ENCODE measurements at regions not wholly inside any gene's neighbourhood (a gene's known extent, or its start where the extent isn't known, plus 50 kb on each side); places are given as distances from the start of the nearest gene placed in this dataset.

GRCh38 chr11:30106222-30107181 lies 89.7 kb upstream of the KCNA4 start:
- peak in 1 of 2 donors; percentile 21 for ATAC-seq (ENCODE audit: low FRiP score in 2 of 2)
- H3K4me1 ChIP-seq: no peaks in the 10 kb centered on the region
- no peak for DNase-seq
- peak overlapping the region in 1 of 4 donors; percentile 27 for H3K27ac ChIP-seq
- no peak overlapping the region for H3K4me3 ChIP-seq
- TF ChIP-seq CTCF (IDR thresholded peaks at IDR 0.05) (no peak), POLR2AphosphoS5 (IDR thresholded peaks at IDR 0.05) (no peak), POLR2A (IDR thresholded peaks at IDR 0.05) (no peak), EP300 (IDR thresholded peaks at IDR 0.05) (no peak)
- no peaks in the 10 kb centered on the region for H3K36me3 ChIP-seq
- H3K27me3 ChIP-seq: no peaks in the 10 kb centered on the region
- WGBS, 2 donors: 60 to 75% methylated on average over 6 of the region's 6 CpGs
- peaks cover 0 to 6% (median 0%) of the 10 kb centered on the region in 4 donors for H3K9me3 ChIP-seq

DNA sequence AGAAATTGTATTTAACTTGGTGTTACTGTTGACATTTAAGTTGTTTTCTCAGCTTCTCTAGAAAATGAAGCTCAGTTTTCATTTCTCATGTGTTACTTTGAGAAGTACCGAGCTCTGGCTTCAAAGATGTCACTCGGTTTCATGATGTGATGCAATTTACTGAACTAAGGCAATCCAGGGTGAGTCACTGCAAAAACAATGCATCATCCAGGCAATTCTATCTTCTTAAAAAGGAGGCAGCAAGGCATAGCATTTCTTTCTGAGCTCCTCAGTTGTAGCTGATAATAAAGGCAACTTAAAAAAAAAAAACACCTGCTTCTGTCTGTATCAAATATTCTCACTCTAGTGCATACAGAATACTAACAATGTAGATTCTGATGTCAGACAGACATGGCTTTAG lies 91.1 kb upstream of the KCNA4 start:
- Histone ChIP-seq H3K36me3 (no peaks in the 10 kb centered on the region), H3K4me1 (no peaks in the 10 kb centered on the region), H3K4me3 (no peak overlapping the region), H3K27me3 (no peaks in the 10 kb centered on the region), H3K9me3 (no peaks in the 10 kb centered on the region), H3K27ac (no peak overlapping the region)
- ATAC-seq (ENCODE audit: low FRiP score in 2 of 2): peak in 1 of 2 donors; percentile 78
- DNase-seq: no peak
- TF ChIP-seq POLR2AphosphoS5 (IDR thresholded peaks at IDR 0.05) (no peak), EP300 (IDR thresholded peaks at IDR 0.05) (no peak), CTCF (IDR thresholded peaks at IDR 0.05) (no peak), POLR2A (IDR thresholded peaks at IDR 0.05) (no peak)
- 73 to 79% methylated on average over 2 of the region's 2 CpGs for WGBS, 2 donors

DNA sequence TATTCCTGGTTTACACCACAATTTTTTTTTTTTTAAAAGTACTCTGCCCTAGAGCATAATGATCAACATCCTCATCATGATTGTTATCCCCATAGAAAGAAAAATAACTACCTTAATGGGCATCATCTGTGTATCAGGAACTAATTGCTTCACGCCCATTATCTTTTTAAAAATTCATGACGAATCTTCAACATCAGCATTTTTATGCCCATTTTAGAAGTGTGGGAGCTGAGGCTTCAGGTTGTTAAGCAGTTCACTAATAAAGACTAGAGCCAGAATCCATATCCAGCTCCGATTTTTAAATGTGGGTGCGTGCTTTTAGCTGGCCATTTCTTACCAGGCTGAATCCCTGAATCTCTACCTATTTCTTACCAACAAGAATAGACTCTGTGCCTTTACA lies 92.9 kb upstream of the KCNA4 start:
- TF ChIP-seq EP300 (IDR thresholded peaks at IDR 0.05): no peak
- no peak for TF ChIP-seq POLR2A (IDR thresholded peaks at IDR 0.05)
- TF ChIP-seq CTCF (IDR thresholded peaks at IDR 0.05): no peak
- no peak for TF ChIP-seq POLR2AphosphoS5 (IDR thresholded peaks at IDR 0.05)
- no peaks in the 10 kb centered on the region for H3K36me3 ChIP-seq
- WGBS, 2 donors: 94 to 97% methylated on average over 4 of the region's 4 CpGs
- ATAC-seq (ENCODE audit: low FRiP score in 2 of 2) (no peak), DNase-seq (no peak)
- peaks cover 0 to 5% (median 0%) of the 10 kb centered on the region in 4 donors for H3K4me1 ChIP-seq
- H3K9me3 ChIP-seq: no peaks in the 10 kb centered on the region
- no peak overlapping the region for H3K27ac ChIP-seq
- H3K27me3 ChIP-seq: no peaks in the 10 kb centered on the region
- H3K4me3 ChIP-seq: no peak overlapping the region

DNA sequence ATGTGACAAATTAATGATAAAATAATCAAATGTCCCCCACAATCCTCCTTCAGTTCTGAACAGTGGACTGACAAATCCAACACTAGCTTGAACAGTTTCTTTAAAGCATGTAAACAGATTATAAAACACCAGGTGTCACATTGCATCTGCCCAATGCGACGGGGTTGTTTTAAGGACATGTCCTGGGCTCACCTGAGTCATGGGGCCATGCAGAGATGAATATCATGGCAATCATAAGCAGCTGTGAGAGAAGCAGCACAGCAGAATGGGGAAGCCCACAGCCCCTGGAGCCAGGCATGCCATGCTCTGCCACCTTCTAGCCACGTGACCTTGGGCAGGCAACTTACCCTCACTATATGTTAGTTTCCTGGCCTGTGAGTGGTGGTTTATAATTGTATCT lies 93.9 kb upstream of the KCNA4 start:
- TF ChIP-seq POLR2A (IDR thresholded peaks at IDR 0.05) (no peak), POLR2AphosphoS5 (IDR thresholded peaks at IDR 0.05) (no peak), CTCF (IDR thresholded peaks at IDR 0.05) (no peak), EP300 (IDR thresholded peaks at IDR 0.05) (no peak)
- Histone ChIP-seq H3K27ac (no peak overlapping the region), H3K4me3 (no peak overlapping the region), H3K27me3 (no peaks in the 10 kb centered on the region), H3K36me3 (no peaks in the 10 kb centered on the region), H3K9me3 (no peaks in the 10 kb centered on the region), H3K4me1 (peaks cover 0 to 5% (median 0%) of the 10 kb centered on the region in 4 donors)
- ATAC-seq (ENCODE audit: low FRiP score in 2 of 2): no peak
- WGBS, 2 donors: 81 to 84% methylated on average over 3 of the region's 3 CpGs
- DNase-seq: no peak

Measured in upper lobe of left lung (tissue), 6 donors.